Stomach (tissue), 4 donors: ENCODE measurements at regions not wholly inside any gene's neighbourhood (a gene's known extent, or its start where the extent isn't known, plus 50 kb on each side); places are given as distances from the start of the nearest gene placed in this dataset.

Source experiments
- EP300 ChIP-seq: sonication (generic); formaldehyde crosslinking; IDR thresholded peaks from one replicate; pipeline ENCODE4 v1.6.1; 2017; ENCODE audit warnings: antibody characterized with exemption
- POLR2A ChIP-seq, 4 donors: fragments of 450-650 bp; IDR thresholded peaks; one replicate each; pipeline ENCODE4 v1.6.1; 2016; ENCODE audit warnings: antibody characterized with exemption in 4 of 4, control low read depth in 2 of 4, mild to moderate bottlenecking in 1 of 4, moderate library complexity in 1 of 4
- POLR2AphosphoS5 ChIP-seq, 3 donors: sonication (generic); formaldehyde crosslinking; IDR thresholded peaks; one replicate each; pipeline ENCODE4 v1.6.1; 2016; ENCODE audit warnings: antibody characterized with exemption in 3 of 3
- TF ChIP-seq, protein P1 (sequence below), 7 experiments: fragments of 450-650 bp in 4 of 7; fragments of 200-600 bp in 3 of 7; sonication (generic) in 3 of 7; IDR thresholded peaks; one replicate each; pipeline ENCODE4 v1.5.1; 2016 to 2019; ENCODE audit warnings: antibody characterized with exemption in 7 of 7, control low read depth in 2 of 7, mild to moderate bottlenecking in 1 of 7

GRCh38 chr1:229157480-229157879 lies 113.4 kb upstream of the RAB4A start:
- TF ChIP-seq, protein P1, sequence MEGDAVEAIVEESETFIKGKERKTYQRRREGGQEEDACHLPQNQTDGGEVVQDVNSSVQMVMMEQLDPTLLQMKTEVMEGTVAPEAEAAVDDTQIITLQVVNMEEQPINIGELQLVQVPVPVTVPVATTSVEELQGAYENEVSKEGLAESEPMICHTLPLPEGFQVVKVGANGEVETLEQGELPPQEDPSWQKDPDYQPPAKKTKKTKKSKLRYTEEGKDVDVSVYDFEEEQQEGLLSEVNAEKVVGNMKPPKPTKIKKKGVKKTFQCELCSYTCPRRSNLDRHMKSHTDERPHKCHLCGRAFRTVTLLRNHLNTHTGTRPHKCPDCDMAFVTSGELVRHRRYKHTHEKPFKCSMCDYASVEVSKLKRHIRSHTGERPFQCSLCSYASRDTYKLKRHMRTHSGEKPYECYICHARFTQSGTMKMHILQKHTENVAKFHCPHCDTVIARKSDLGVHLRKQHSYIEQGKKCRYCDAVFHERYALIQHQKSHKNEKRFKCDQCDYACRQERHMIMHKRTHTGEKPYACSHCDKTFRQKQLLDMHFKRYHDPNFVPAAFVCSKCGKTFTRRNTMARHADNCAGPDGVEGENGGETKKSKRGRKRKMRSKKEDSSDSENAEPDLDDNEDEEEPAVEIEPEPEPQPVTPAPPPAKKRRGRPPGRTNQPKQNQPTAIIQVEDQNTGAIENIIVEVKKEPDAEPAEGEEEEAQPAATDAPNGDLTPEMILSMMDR (IDR thresholded peaks at IDR 0.05): no peak
- TF ChIP-seq EP300: no peak
- no peak for TF ChIP-seq POLR2AphosphoS5 (IDR thresholded peaks at IDR 0.05)
- no peak for TF ChIP-seq POLR2A (IDR thresholded peaks at IDR 0.05)
